Esophagus muscularis mucosa (tissue), 4 donors: ENCODE measurements at regions not wholly inside any gene's neighbourhood (a gene's known extent, or its start where the extent isn't known, plus 50 kb on each side); places are given as distances from the start of the nearest gene placed in this dataset.

ENCODE experiments used
- DNase-seq: peaks from one replicate; pipeline ENCODE4 v3.0.0-alpha.2; 2017; ENCODE audit errors: extremely low spot score
- H3K27ac ChIP-seq, 4 donors: fragments of 200-600 bp; sonication (generic); replicated peaks in 1 of 4; 1 replicate in 3 of 4; 2 replicates in 1 of 4; pipeline ENCODE4 v1.5.1; 2016 to 2019; ENCODE audit warnings: mild to moderate bottlenecking in 1 of 4
- H3K27me3 ChIP-seq, 4 donors: fragments of 200-600 bp; sonication (generic); one replicate each; pipeline versions ENCODE4 v1.5.1 to v1.6.0; 2016 to 2019
- H3K36me3 ChIP-seq, 4 donors: fragments of 200-600 bp; sonication (generic); one replicate each; pipeline ENCODE4 v1.5.1; 2016 to 2019
- H3K4me1 ChIP-seq, 4 donors: fragments of 200-600 bp; sonication (generic); one replicate each; pipeline ENCODE4 v1.5.1; 2016 to 2019
- H3K4me3 ChIP-seq, 4 donors: fragments of 200-600 bp; sonication (generic); 1 replicate in 2 of 4; 2 replicates in 2 of 4; pipeline ENCODE4 v1.5.1; 2016 to 2019; ENCODE audit warnings: mild to moderate bottlenecking in 4 of 4, moderate library complexity in 1 of 4
- H3K9me3 ChIP-seq, 4 donors: fragments of 200-600 bp; sonication (generic); 1 replicate in 3 of 4; 2 replicates in 1 of 4; pipeline ENCODE4 v1.5.1; 2016 to 2019
- CTCF ChIP-seq, 3 experiments: fragments of 200-600 bp in 2 of 3; fragments of 450-650 bp in 1 of 3; sonication (generic) in 2 of 3; IDR thresholded peaks; one replicate each; pipeline ENCODE4 v1.5.1; 2017 to 2019; ENCODE audit warnings: antibody characterized with exemption in 3 of 3, mild to moderate bottlenecking in 2 of 3, moderate library complexity in 1 of 3
- EP300 ChIP-seq: sonication (generic); formaldehyde crosslinking; IDR thresholded peaks from one replicate; pipeline ENCODE4 v1.6.1; 2017; ENCODE audit warnings: antibody characterized with exemption
- POLR2A ChIP-seq: fragments of 450-650 bp; IDR thresholded peaks from one replicate; pipeline ENCODE4 v1.6.1; 2017; ENCODE audit warnings: antibody characterized with exemption, moderate library complexity, mild to moderate bottlenecking, low read depth
- POLR2AphosphoS5 ChIP-seq, 2 donors: sonication (generic); formaldehyde crosslinking; IDR thresholded peaks; one replicate each; pipeline ENCODE4 v1.6.1; 2017; ENCODE audit warnings: antibody characterized with exemption in 2 of 2
- WGBS: methylation state at CpG from one replicate; pipeline ENCODE4 v1.1.5; 2018; 5-methylcytosine and 5-hydroxymethylcytosine counted together
- intact Hi-C: fragments of 100-400 bp; cut with DNase I; formaldehyde crosslinking; loops from one replicate; pipeline ENCODE4 v1.15.1; 2023

GRCh38 chr22:44442186-44442815 lies 55.7 kb downstream of the RTL6 start:
- WGBS: 60% methylated on average over 8 of the region's 12 CpGs
- intact Hi-C loops: no loop called here
- H3K36me3 ChIP-seq: no peaks in the 10 kb centered on the region
- no peak overlapping the region for H3K27ac ChIP-seq
- no peaks in the 10 kb centered on the region for H3K27me3 ChIP-seq
- TF ChIP-seq POLR2AphosphoS5 (IDR thresholded peaks at IDR 0.05): no peak
- TF ChIP-seq POLR2A: no peak
- no peak for TF ChIP-seq EP300
- no peak for TF ChIP-seq CTCF (IDR thresholded peaks at IDR 0.05)
- no peak overlapping the region for H3K4me3 ChIP-seq
- no peak for DNase-seq
- H3K4me1 ChIP-seq: peaks cover 0 to 6% (median 0%) of the 10 kb centered on the region in 4 donors
- no peaks in the 10 kb centered on the region for H3K9me3 ChIP-seq

- DNase-seq: no peak
- 75% methylated on average over 15 of the region's 16 CpGs for WGBS
Measured at GRCh38 chr22:44441401-44442185, 56.4 kb downstream of the RTL6 start.

GRCh38 chr22:44440224-44441160 lies 57.5 kb downstream of the RTL6 start:
- WGBS: 97% methylated on average over 18 of the region's 19 CpGs
- no peaks in the 10 kb centered on the region for H3K27me3 ChIP-seq
- no peaks in the 10 kb centered on the region for H3K36me3 ChIP-seq
- no peaks in the 10 kb centered on the region for H3K9me3 ChIP-seq
- DNase-seq: no peak
- intact Hi-C loops: no loop called here
- TF ChIP-seq POLR2A: no peak
- TF ChIP-seq POLR2AphosphoS5 (IDR thresholded peaks at IDR 0.05): no peak
- no peak for TF ChIP-seq EP300
- H3K27ac ChIP-seq: no peak overlapping the region
- H3K4me3 ChIP-seq: no peak overlapping the region
- peaks cover 0 to 6% (median 0%) of the 10 kb centered on the region in 4 donors for H3K4me1 ChIP-seq

More at GRCh38 chr22:44441401-44442185, 56.4 kb downstream of the RTL6 start:
- H3K27me3 ChIP-seq: no peaks in the 10 kb centered on the region
- intact Hi-C loops: no loop called here
- TF ChIP-seq EP300 (no peak), CTCF (IDR thresholded peaks at IDR 0.05) (no peak), POLR2A (no peak)
- H3K9me3 ChIP-seq: no peaks in the 10 kb centered on the region
- H3K4me3 ChIP-seq: no peak overlapping the region
- no peak overlapping the region for H3K27ac ChIP-seq
- no peaks in the 10 kb centered on the region for H3K36me3 ChIP-seq
- peaks cover 0 to 6% (median 0%) of the 10 kb centered on the region in 4 donors for H3K4me1 ChIP-seq

GRCh38 chr22:44439356-44440223 lies 58.4 kb downstream of the RTL6 start:
- H3K4me1 ChIP-seq: peaks cover 0 to 6% (median 0%) of the 10 kb centered on the region in 4 donors
- H3K9me3 ChIP-seq: no peaks in the 10 kb centered on the region
- H3K36me3 ChIP-seq: no peaks in the 10 kb centered on the region
- no peak for DNase-seq
- H3K27ac ChIP-seq: no peak overlapping the region
- no peak overlapping the region for H3K4me3 ChIP-seq
- intact Hi-C loops: no loop called here
- no peaks in the 10 kb centered on the region for H3K27me3 ChIP-seq
- 81% methylated on average over 20 of the region's 21 CpGs for WGBS
- TF ChIP-seq EP300 (no peak), CTCF (IDR thresholded peaks at IDR 0.05) (no peak), POLR2AphosphoS5 (IDR thresholded peaks at IDR 0.05) (no peak), POLR2A (no peak)
